GM13977 (cell line): ENCODE measurements at regions not wholly inside any gene's neighbourhood (a gene's known extent, or its start where the extent isn't known, plus 50 kb on each side); places are given as distances from the start of the nearest gene placed in this dataset.

ENCODE experiments used
- DNase-seq: peaks from one replicate; pipeline ENCODE4 v3.0.0; 2012; ENCODE audit warnings: low spot score
- in situ Hi-C: fragments of 300-500 bp; cut with MboI; formaldehyde crosslinking; loops from one replicate; pipeline ENCODE4 v1.12.0; 2022; ENCODE audit warnings: low sequenced_read_pairs, low pct_unique_long_range_greater_than_20kb, mixed read lengths, inconsistent platforms; ENCODE audit not compliant: unreplicated experiment
- TF ChIP-seq, protein P1 (sequence below): IDR thresholded peaks from 2 replicates; pipeline ENCODE4 v1.5.1; 2012; ENCODE audit warnings: mild to moderate bottlenecking, control low read depth; ENCODE audit not compliant: insufficient read depth; ENCODE audit errors: extremely low read depth, missing control alignments

DNA sequence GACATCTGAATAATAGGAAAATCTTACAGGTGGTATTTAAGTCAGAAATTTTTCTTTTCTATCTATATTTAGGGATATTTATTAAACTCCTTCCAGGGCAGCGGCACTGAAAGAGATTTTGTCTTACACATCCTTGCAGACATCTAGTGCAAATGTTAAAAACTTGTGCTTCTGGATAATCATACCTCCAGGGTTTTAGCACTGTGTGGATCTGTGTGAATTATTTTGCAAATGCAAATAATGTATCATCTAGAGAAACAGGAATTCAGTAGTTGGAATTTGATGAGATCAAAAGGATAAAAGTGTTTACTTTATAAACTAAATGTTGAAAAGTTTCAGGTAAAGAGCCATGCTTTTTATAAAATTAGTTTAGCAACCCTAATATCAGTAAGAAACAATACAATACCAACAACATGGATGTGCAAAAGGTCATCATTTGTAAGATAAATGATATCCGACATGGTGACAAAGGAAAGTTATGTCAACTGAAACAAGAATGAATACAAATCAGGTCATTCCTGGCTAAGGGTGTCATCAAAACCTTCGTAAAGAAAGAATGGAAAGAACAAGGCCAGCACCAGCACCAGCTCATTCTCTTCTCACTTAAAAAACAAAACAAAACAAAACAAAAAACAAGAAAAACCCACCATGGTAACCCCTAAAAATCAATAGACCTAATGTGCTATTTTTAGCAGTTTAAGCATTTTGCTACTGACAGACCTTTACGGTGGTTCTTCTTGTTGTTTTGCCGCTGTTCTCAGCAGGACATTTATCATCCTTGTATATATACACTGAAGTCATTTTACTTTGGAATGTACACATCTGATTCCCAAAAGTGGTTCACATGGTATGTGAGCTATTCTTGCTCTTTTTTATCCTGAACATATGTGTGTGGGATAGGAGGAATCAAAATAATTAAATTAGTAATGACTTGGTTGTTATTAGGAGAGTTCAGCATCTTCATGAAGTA lies 219.7 kb upstream of the NDST3 start:
- in situ Hi-C loops = no loop called here
- TF ChIP-seq, protein P1, sequence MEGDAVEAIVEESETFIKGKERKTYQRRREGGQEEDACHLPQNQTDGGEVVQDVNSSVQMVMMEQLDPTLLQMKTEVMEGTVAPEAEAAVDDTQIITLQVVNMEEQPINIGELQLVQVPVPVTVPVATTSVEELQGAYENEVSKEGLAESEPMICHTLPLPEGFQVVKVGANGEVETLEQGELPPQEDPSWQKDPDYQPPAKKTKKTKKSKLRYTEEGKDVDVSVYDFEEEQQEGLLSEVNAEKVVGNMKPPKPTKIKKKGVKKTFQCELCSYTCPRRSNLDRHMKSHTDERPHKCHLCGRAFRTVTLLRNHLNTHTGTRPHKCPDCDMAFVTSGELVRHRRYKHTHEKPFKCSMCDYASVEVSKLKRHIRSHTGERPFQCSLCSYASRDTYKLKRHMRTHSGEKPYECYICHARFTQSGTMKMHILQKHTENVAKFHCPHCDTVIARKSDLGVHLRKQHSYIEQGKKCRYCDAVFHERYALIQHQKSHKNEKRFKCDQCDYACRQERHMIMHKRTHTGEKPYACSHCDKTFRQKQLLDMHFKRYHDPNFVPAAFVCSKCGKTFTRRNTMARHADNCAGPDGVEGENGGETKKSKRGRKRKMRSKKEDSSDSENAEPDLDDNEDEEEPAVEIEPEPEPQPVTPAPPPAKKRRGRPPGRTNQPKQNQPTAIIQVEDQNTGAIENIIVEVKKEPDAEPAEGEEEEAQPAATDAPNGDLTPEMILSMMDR = no peak
- DNase-seq = no peak

DNA sequence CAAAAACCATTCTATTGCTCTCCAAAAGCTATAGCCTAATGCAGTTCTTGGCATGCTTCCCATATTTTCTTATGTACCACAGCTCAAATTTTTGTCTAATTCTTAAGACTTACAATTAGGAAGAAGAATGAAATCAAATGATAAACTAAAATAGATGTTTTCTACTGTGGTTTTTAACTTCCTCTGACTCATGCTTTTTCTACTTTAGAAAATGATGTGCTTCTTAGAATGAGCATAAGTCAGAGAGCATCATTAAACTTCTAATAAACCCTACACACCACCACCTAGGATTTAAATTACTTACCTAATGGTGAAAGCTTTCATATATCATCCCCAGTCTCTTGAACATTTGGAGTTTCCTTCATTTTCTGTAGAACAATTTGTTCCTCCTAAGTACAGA lies 217.0 kb upstream of the NDST3 start:
- TF ChIP-seq, protein P1 = no peak
- in situ Hi-C loops = no loop called here
- no peak for DNase-seq

DNA sequence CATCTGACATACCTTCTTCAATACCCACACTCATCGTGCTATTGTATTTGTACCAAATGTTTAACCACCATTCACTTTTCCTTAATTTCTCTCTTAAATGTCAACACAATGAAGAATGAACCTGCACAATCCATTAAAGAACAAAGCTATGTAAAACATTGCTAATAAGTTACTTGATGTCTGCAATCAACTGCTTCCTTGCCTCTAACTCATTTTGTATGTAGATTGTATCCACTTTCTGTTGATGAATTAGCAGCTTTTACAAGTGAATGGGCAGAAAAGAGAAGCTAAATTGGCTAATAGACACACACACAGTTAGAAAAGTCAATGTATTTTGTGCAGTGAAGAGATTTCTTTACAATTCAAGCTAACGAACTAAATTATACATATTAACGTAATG lies 212.5 kb upstream of the NDST3 start:
- DNase-seq = no peak
- TF ChIP-seq, protein P1 = no peak
- in situ Hi-C loops = no loop called here

DNA sequence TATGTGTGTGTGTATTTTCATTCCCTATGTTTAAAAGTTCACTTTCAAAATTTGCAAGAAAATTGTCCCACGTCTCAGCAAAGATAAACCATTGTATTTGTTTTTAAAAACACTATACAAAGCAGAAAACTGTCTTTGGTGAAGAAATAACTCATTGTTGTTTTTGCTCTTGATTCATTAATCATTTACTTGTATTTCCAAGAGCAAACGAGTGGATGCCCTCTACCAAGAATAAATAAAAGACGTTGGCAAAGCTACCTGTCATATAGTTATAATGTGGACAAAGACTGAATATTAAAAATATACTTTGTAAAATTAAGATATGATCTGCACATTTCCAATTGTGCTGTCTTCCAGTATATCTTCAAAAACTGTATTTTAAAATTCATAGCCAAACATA lies 210.9 kb upstream of the NDST3 start:
- TF ChIP-seq, protein P1 = no peak
- no peak for DNase-seq
- in situ Hi-C loops = no loop called here

DNA sequence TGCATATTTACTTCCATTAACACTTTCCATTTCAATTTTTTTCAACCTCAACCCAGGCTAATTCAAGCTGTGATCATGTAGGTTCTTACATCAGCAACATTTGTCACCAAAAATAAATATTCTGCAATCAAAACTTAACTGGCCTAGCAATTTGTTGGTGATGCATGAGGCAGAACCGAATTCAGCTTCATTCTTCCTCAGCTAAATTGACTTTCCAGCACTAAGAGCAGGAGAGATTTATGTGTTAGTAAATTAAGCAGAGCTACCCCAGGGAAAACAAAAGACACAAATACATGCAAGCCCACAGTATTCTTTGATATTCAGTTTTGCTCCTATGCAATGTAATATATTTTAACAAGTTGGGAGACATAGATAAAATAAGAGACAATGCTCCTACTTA lies 208.7 kb upstream of the NDST3 start:
- in situ Hi-C loops = no loop called here
- DNase-seq = no peak
- TF ChIP-seq, protein P1 = no peak

DNA sequence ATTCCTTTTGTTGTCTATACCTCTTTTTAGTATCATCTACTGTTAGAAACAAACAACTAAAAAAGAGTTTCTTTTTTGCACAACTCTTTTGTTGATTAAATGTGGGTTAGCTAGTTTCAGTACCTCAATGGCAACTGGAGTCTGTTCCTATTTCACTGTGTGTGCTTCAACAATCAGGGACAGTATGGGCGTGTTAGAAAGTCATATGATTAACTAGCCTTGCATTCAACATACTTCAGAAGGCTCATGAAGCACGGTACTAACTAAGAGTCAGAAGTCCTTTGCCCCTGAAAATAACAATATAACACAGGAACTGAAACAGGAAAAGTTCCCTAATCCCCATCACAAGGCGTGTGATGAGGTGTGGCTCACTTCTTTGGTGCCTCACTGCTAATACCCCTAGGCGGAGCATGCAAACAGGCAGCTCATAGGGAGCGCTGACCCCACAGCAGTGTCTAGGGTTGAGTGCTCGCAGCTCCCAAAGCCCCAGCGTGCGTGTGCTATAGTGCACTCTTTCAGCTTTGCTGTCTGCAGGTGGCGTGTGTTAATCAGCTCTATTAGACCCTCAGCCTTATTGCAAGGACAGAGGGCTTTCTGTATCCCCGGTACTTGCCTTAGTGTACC lies 203.1 kb upstream of the NDST3 start:
- TF ChIP-seq, protein P1 = no peak
- in situ Hi-C loops = no loop called here
- no peak for DNase-seq
